IMR-90 (cell line): ENCODE measurements at regions not wholly inside any gene's neighbourhood (a gene's known extent, or its start where the extent isn't known, plus 50 kb on each side); places are given as distances from the start of the nearest gene placed in this dataset.

Source experiments
- ATAC-seq: fragments of 200-7000 bp; cut with Tn5 transposase; 2 replicates; pipeline ENCODE4 v1.9.1; 2020; ENCODE audit warnings: low read depth, mild to moderate bottlenecking, moderate library complexity
- BruUV-seq: library from RNA; stranded (reverse); fragments of 400-500 nt; replicated peaks from 2 replicates; lab custom pipeline; 2021; lab: Mats Ljungman, UMichigan
- CTCF ChIA-PET: fragments of 300-600 bp; formaldehyde crosslinking; extraction: SDS; loops from one replicate; lab custom pipeline; 2021; ENCODE audit warnings: antibody characterized with exemption; lab: Yijun Ruan, JAX
- POLR2A ChIA-PET: fragments of 300-600 bp; sonication (Branson Sonifier 250); formaldehyde crosslinking; loops from one replicate; lab custom pipeline; 2022; ENCODE audit warnings: antibody characterized with exemption; ENCODE audit not compliant: unreplicated experiment; lab: Charles Lee
- DNase-seq: peaks from one replicate; pipeline ENCODE4 v3.0.0; 2013
- H2AFZ ChIP-seq: replicated peaks from 2 replicates; pipeline ENCODE3; 2013; ENCODE audit warnings: low read length, mild to moderate bottlenecking; ENCODE audit not compliant: poor library complexity
- H2AK5ac ChIP-seq: 2 replicates; pipeline ENCODE4 v1.6.1; 2013; ENCODE audit warnings: low read depth, low read length, inconsistent platforms
- H2AK9ac ChIP-seq: replicated peaks from 2 replicates; pipeline ENCODE3; 2013; ENCODE audit warnings: mild to moderate bottlenecking, low read depth, low read length, moderate library complexity; ENCODE audit not compliant: poor library complexity
- H2BK120ac ChIP-seq: 2 replicates; pipeline ENCODE4 v1.6.1; 2013; ENCODE audit warnings: low read depth, low read length, inconsistent platforms
- H2BK15ac ChIP-seq: 3 replicates; pipeline ENCODE4 v1.6.1; 2013; ENCODE audit warnings: low read depth, low read length, inconsistent platforms
- H2BK20ac ChIP-seq: 2 replicates; pipeline ENCODE4 v1.6.1; 2013; ENCODE audit warnings: low read depth, mild to moderate bottlenecking, inconsistent platforms, low read length, moderate library complexity
- H2BK5ac ChIP-seq: 2 replicates; pipeline ENCODE4 v1.6.1; 2013; ENCODE audit warnings: mild to moderate bottlenecking, low read depth, low read length, inconsistent platforms; ENCODE audit not compliant: poor library complexity, severe bottlenecking
- H3K14ac ChIP-seq: replicated peaks from 2 replicates; pipeline ENCODE4 v1.6.1; 2013; ENCODE audit warnings: low read depth, low read length, inconsistent platforms
- H3K18ac ChIP-seq: 2 replicates; pipeline ENCODE4 v1.6.1; 2013; ENCODE audit warnings: low read depth, low read length, control low read depth
- H3K23ac ChIP-seq: 2 replicates; pipeline ENCODE4 v1.6.1; 2013; ENCODE audit warnings: low read depth, low read length, inconsistent platforms
- H3K27ac ChIP-seq: 2 replicates; pipeline ENCODE4 v1.5.1; 2013; ENCODE audit warnings: mild to moderate bottlenecking, control low read depth, low read length; ENCODE audit not compliant: insufficient read depth
- H3K27me3 ChIP-seq: 2 replicates; pipeline ENCODE4 v1.6.1; 2013; ENCODE audit warnings: low read length; ENCODE audit not compliant: control insufficient read depth, insufficient read depth
- H3K36me3 ChIP-seq: 2 replicates; pipeline ENCODE4 v1.6.1; 2013; ENCODE audit warnings: low read length, mixed read lengths; ENCODE audit not compliant: control insufficient read depth, insufficient read depth
- H3K4ac ChIP-seq: 2 replicates; pipeline ENCODE4 v1.6.1; 2013; ENCODE audit warnings: low read depth, low read length, inconsistent platforms
- H3K4me1 ChIP-seq: 2 replicates; pipeline ENCODE4 v1.6.1; 2013; ENCODE audit warnings: low read length, mixed read lengths; ENCODE audit not compliant: control insufficient read depth, insufficient read depth
- H3K4me2 ChIP-seq: 2 replicates; pipeline ENCODE4 v1.6.1; 2013; ENCODE audit warnings: low read depth, mild to moderate bottlenecking, control low read depth, low read length, moderate library complexity
- H3K4me3 ChIP-seq: 2 replicates; pipeline ENCODE4 v1.5.1; 2013; ENCODE audit warnings: low read depth, mild to moderate bottlenecking, control low read depth, low read length, moderate library complexity; ENCODE audit not compliant: insufficient read depth
- H3K56ac ChIP-seq: 2 replicates; pipeline ENCODE4 v1.6.1; 2013; ENCODE audit warnings: low read length, inconsistent platforms; ENCODE audit not compliant: insufficient read depth; ENCODE audit errors: extremely low read depth
- H3K79me1 ChIP-seq, 2 experiments: 2 replicates each; pipeline ENCODE4 v1.6.1; 2013; ENCODE audit warnings: low read length in 2 of 2, inconsistent platforms in 1 of 2, low read depth in 1 of 2
- H3K9ac ChIP-seq: 2 replicates; pipeline ENCODE4 v1.6.1; 2013; ENCODE audit warnings: low read depth, low read length, control low read depth
- H3K9me1 ChIP-seq: 2 replicates; pipeline ENCODE4 v1.6.1; 2013; ENCODE audit warnings: low read length, inconsistent platforms; ENCODE audit not compliant: insufficient read depth
- H3K9me3 ChIP-seq: 2 replicates; pipeline ENCODE4 v1.6.1; 2013; ENCODE audit warnings: low read length; ENCODE audit not compliant: control insufficient read depth, insufficient read depth
- H4K20me1 ChIP-seq: 2 replicates; pipeline ENCODE4 v1.6.1; 2013; ENCODE audit warnings: low read length, inconsistent platforms; ENCODE audit not compliant: insufficient read depth
- H4K5ac ChIP-seq: 2 replicates; pipeline ENCODE4 v1.6.1; 2013; ENCODE audit warnings: mild to moderate bottlenecking, low read depth, low read length, control low read depth
- H4K8ac ChIP-seq, 2 experiments: 2 replicates each; pipeline ENCODE4 v1.6.1; 2013; ENCODE audit warnings: low read depth in 2 of 2, low read length in 2 of 2, control low read depth in 1 of 2, inconsistent platforms in 1 of 2
- H4K91ac ChIP-seq: 2 replicates; pipeline ENCODE4 v1.6.1; 2013; ENCODE audit warnings: low read depth, low read length, inconsistent platforms; ENCODE audit not compliant: insufficient read depth
- CEBPB ChIP-seq: IDR thresholded peaks from 2 replicates; pipeline ENCODE4 v1.6.1; 2012; ENCODE audit warnings: low read depth, low read length, improper control_type of control experiment
- CHD1 ChIP-seq: IDR thresholded peaks from 2 replicates; pipeline ENCODE4 v1.6.1; 2012; ENCODE audit warnings: low read depth, low read length, improper control_type of control experiment
- MAFK ChIP-seq: IDR thresholded peaks from 2 replicates; pipeline ENCODE4 v1.6.1; 2012; ENCODE audit warnings: low read depth, low read length, improper control_type of control experiment
- POLR2A ChIP-seq: IDR thresholded peaks from 2 replicates; pipeline ENCODE4 v1.6.1; 2012; ENCODE audit warnings: mild to moderate bottlenecking, low read depth, low read length
- RAD21 ChIP-seq: IDR thresholded peaks from 2 replicates; pipeline ENCODE4 v1.6.1; 2012; ENCODE audit warnings: low read length, improper control_type of control experiment
- RCOR1 ChIP-seq: IDR thresholded peaks from 2 replicates; pipeline ENCODE4 v1.6.1; 2012; ENCODE audit warnings: mild to moderate bottlenecking, low read length, improper control_type of control experiment; ENCODE audit not compliant: insufficient replicate concordance
- RFX5 ChIP-seq: IDR thresholded peaks from 2 replicates; pipeline ENCODE4 v1.8.0; 2012; ENCODE audit warnings: low read depth, mild to moderate bottlenecking, low read length, moderate library complexity
- SMC3 ChIP-seq: fragments of 150-350 bp; IDR thresholded peaks from 2 replicates; pipeline ENCODE4 v1.6.1; 2016; ENCODE audit warnings: low read depth, mild to moderate bottlenecking, antibody characterized with exemption, low read length, moderate library complexity
- WGBS, 2 experiments: methylation state at CpG; one replicate each; pipeline versions ENCODE4 v1.1.5 to v1.1.7; 2013; ENCODE audit warnings: missing lambda C conversion rate in 2 of 2; ENCODE audit not compliant: insufficient read length in 1 of 2; ENCODE audit errors: extremely low coverage in 2 of 2; 5-methylcytosine and 5-hydroxymethylcytosine counted together
- dilution Hi-C: fragments of 300-500 bp; cut with HindIII; formaldehyde crosslinking; loops from one replicate; pipeline ENCODE4 v1.14.3; 2018; ENCODE audit warnings: low sequenced_read_pairs; ENCODE audit not compliant: unreplicated experiment
- in situ Hi-C: fragments of 300-500 bp; cut with MboI; formaldehyde crosslinking; loops from 3 replicates; pipeline ENCODE4 v1.14.3; 2019; ENCODE audit warnings: low sequenced_read_pairs, inconsistent platforms, mixed read lengths
- intact Hi-C: fragments of 100-400 bp; cut with micrococcal nuclease; formaldehyde crosslinking; loops from 2 replicates; pipeline ENCODE4 v1.10.0; 2022

- Histone ChIP-seq H3K79me1 (no peaks in the 10 kb centered on the region), H4K5ac (no peak overlapping the region), H3K4me1 (no peaks in the 10 kb centered on the region), H3K4ac (no peak overlapping the region), H4K91ac (no peak overlapping the region), H4K8ac (no peak overlapping the region), H4K20me1 (no peaks in the 10 kb centered on the region), H3K56ac (no peak overlapping the region), H2BK20ac (no peak overlapping the region), H2AK9ac (no peak overlapping the region), H2AFZ (no peak overlapping the region), H2AK5ac (no peak overlapping the region), H3K4me3 (no peak overlapping the region), H3K9me3 (peaks cover 11% of the 10 kb centered on the region), H3K27ac (no peak overlapping the region), H2BK15ac (no peak overlapping the region), H3K36me3 (no peaks in the 10 kb centered on the region), H3K9ac (no peak overlapping the region), H3K27me3 (peaks cover 5% of the 10 kb centered on the region), H3K4me2 (no peak overlapping the region), H3K23ac (no peak overlapping the region), H3K18ac (no peak overlapping the region), H2BK120ac (no peak overlapping the region), H3K9me1 (no peaks in the 10 kb centered on the region), H3K14ac (no peak overlapping the region), H2BK5ac (no peak overlapping the region)
- DNase-seq (no peak), ATAC-seq (no peak)
- dilution Hi-C loops, result no loop called here
- intact Hi-C loops, result no loop called here
- TF ChIP-seq SMC3 (no peak), RCOR1 (no peak), MAFK (no peak), CEBPB (no peak), POLR2A (no peak), RAD21 (no peak), CHD1 (no peak), RFX5 (no peak)
- ChIA-PET CTCF (no interaction called here), POLR2A (no interaction called here)
- BruUV-seq, result no TSS peak
- no CpG with 5 or more reads among the region's 1 CpG for WGBS, 2 experiments
- in situ Hi-C loops, result no loop called here
These were observed 113.6 kb upstream of the SPATA31C2 start for GRCh38 chr9:88251903-88252302.
